GM18519 (cell line): ENCODE measurements at regions not wholly inside any gene's neighbourhood (a gene's known extent, or its start where the extent isn't known, plus 50 kb on each side); places are given as distances from the start of the nearest gene placed in this dataset.

ENCODE experiments used
- ATAC-seq: cut with Tn5 transposase; IDR thresholded peaks from one replicate; pipeline ENCODE4 v1.9.1; 2021; ENCODE audit warnings: mild to moderate bottlenecking, moderate library complexity; ENCODE audit not compliant: unreplicated experiment, low FRiP score

- ATAC-seq = no peak
Observed at GRCh38 chr17:55668312-55668920, 54.2 kb downstream of the TMEM100 start.

DNA sequence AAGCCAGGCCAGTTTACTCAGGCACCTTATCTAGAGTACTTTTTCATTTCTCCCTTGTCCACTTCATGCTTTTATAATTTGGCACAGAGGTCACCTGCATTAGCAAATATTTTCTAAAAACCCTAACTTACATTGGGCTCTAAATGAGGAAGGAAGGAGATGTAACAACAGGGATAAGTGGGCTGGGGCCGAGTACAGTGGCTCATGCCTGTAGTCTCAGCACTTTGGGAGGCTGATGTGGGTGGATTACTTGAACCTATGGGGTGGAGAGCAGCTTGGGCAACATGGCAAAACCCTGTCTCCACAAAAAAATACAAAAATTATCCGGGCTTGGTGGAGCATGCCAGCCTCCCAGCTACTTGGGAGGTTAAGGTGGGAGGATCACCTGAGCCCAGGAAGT is 55.9 kb downstream of the TMEM100 start:
- ATAC-seq = no peak

GRCh38 chr17:55664287-55664686 is 58.4 kb downstream of the TMEM100 start:
- peak; percentile 87 for ATAC-seq

GRCh38 chr17:55663400-55663799 is 59.3 kb downstream of the TMEM100 start:
- no peak for ATAC-seq

- ATAC-seq = no peak
Observed at GRCh38 chr17:55661963-55662834, 60.5 kb downstream of the TMEM100 start.

GRCh38 chr17:55661256-55661758 is 61.4 kb downstream of the TMEM100 start:
- no peak for ATAC-seq

GRCh38 chr17:55660178-55660886 is 62.3 kb downstream of the TMEM100 start:
- ATAC-seq = no peak

DNA sequence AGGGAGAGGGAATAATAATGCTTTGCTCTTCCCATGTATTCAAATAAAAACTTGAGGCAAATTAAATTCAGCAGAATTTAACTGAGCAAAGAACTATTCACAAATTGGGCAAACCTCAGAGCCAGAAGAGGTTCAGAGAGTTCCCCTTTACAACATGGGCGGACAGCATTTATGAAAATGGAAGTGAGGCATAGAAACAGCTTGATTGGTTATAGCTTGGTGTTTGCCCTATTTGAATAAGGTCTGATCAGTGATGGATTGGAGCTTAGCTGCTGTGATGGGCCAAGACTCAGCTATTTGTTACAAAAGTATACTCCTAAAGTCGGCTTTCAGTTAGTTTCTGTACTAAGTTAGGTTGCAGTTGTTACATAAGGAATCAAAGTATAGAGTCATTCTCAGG is 63.0 kb downstream of the TMEM100 start:
- ATAC-seq = no peak

DNA sequence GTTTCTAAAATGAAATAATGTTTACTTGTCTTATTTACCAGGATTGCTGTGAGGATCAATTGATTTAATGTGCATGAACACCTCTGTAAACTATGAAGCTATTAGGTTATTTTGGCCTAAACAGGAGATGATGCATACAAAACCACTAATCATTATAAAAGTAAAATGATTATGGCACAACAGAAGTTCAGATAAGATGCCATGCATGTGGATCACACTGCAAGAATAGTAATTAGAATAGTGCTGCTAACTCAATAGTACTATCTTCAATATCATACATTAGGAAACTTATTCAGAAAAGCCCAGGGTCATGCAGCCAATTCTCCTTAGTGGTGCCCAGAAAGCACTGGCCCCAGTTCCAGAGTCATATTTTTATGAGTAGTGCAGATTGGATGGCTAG is 66.9 kb downstream of the TMEM100 start:
- ATAC-seq = no peak

DNA sequence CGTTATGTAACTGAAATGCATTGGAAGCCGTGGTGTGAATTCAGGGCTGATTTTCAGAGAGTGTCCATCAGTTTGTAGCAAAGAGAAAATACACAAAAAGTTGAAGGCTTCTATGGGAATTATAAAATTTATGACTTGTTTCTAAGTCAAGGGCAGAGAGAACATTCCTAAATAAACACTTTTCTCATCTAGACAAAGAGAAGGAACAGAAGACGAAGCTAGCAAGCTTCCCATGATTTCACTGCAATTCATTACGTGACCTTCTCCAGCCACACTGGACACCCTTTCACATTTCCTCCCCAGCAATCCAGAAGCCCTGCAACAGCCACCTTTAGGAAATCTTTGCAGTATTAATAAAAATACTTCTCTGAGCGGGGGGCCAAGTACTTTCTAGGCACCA is 67.8 kb downstream of the TMEM100 start:
- no peak for ATAC-seq

- ATAC-seq = no peak
Observed at GRCh38 chr17:55654022-55654421, 68.6 kb downstream of the TMEM100 start.

GRCh38 chr17:55652825-55653224 is 69.8 kb downstream of the TMEM100 start:
- ATAC-seq = no peak

DNA sequence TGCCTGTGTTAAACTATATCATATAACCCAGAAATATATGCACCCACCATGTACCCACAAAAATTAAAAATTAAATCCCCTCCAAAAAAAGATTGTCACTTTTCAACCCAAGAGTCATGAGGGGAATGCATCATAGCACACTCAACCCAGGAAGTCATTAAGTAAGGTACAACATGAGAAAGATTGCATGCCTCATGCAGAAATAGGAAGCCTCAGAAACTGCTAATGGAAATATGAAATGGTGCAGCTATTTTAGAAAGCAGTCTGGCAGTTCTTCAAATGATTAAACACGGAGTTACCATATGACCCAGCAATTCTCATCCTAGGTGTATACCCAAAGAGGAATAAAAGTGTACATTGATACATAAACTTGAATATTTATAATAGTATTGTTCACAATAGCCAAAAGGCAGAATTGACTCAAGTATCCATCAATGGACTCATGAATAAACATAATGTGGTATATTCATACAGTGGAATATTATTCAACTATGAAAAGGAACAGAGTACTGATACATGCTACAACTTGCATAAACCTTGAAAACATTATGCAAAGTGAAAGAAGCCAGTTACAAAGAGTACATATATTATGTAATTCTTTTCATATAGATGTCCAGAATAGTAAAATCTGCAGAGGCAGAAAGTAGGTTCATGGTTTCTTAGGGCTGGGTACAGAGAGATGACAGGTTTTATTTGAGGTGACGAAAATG is 70.4 kb downstream of the TMEM100 start:
- ATAC-seq = peak; percentile 50

- no peak for ATAC-seq
Observed at GRCh38 chr17:55649957-55650597, 72.6 kb downstream of the TMEM100 start.

DNA sequence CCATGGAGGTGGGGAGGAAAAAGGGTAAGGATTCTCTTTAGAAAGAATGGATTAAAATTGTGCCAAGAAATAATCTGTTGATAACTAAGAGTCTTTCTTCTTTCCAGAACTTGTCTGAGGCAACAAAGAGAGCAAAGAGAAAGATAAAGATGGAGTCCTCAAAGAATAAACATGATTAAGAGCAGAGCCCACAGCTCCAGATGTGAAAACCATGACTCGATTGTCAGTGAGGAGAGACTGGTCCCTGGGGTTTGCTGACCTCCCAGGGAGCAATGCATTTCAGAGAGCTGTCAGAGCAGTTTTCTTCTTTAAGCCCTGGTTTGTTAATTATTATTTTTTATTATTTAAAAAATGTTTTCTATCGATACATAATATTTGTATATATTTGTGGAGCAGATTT is 74.6 kb downstream of the TMEM100 start:
- ATAC-seq = no peak

DNA sequence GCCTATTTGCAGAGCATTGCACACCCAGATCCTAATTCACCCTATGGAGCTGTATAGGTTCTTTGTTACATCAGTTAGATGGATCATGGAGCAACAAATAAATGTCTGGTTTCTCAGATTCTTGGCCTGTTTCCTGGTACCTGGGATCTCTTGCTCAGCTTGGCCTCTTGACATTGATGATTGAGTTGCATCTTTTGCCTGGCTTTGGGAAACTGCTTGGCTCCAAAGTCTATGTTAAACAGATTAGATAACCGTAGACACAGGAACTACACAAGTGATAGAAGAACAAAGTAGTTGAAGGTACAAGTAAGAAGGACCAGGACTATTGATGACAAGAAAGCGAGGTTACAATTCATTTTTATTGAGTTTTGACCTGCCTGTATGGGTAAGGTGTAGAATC is 77.3 kb downstream of the TMEM100 start:
- no peak for ATAC-seq

DNA sequence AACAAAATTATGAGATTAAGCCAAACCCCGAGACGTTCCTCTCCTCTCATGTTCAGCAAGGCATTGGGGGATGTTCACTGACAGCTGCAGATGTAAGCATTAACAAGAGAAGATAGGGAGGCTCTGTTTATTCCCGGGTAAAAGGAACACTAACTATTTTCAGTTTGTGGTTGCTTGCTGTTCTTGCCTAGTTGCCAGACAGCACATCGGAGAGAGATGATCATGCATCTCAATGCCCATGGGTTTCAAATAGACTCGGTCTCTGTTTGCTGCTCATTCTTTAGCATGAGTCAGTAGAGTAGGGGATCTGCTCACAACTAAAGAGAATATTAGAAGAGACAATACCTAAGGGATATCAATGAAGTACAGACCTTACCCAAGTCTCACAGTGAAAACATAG is 78.3 kb downstream of the TMEM100 start:
- ATAC-seq = no peak

DNA sequence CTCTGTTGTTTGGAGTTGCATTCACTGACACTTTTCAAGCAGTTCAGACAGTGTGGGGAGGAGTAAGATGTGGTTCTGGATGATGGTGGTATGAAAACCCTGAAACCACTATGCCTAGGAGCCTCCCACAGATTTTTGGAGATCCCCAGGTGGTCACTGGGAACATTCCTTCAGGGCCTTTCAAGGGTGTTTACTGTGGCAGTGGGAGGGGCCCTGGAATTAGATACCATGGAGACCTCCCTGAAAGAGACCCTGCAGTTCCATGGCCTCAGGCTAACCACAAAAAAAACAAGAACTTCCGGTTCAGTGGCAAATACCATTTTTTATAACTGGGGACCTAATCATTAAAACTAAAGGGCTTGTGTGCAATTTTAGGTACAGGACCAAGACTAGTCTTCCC is 79.9 kb downstream of the TMEM100 start:
- no peak for ATAC-seq

- ATAC-seq = no peak
Observed at GRCh38 chr17:55641676-55642081, 81.0 kb downstream of the TMEM100 start.

DNA sequence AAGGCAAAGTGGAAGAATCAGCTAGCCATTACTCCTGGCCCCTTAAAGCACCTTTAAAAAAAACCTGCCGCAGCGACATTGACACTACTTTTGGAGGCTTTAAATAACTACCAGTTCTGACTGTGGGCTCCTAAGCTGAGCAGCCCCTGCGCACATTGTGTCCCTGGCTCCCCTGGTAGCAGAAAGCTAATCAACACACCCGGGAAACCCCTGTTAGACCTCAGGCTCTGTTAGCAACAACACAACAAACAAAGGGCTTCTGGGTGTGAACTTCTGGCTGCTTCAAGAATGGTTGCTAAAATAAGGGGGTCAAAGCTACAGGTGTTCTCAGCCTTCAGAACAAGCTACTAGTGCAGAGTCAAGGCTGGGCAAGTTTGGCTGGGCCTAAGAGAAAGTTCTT is 83.6 kb downstream of the TMEM100 start:
- ATAC-seq = no peak
